Activated T-helper 1 cell treated with anti-CD3 and anti-CD28 coated beads, Interleukin-12 subunit alpha, Interleukin-12 subunit beta, Interleukin-2, Interleukin-4 antibody, amounts not matched to agents 30 ng/mL and 10 ng/mL and 1 ng/mL, durations not matched to agents 14 hours and 24 hours and 36 hours (primary cell): ENCODE measurements at regions not wholly inside any gene's neighbourhood (a gene's known extent, or its start where the extent isn't known, plus 50 kb on each side); places are given as distances from the start of the nearest gene placed in this dataset.

Experiments used
- DNase-seq: peaks from one replicate; pipeline ENCODE4 v3.0.0; 2021; ENCODE audit warnings: low spot score
- H3K27ac Mint-ChIP-seq: one replicate; pipeline ENCODE4 v1.8.0; 2021; ENCODE audit warnings: mild to moderate bottlenecking, mixed read lengths
- H3K27me3 Mint-ChIP-seq: one replicate; pipeline ENCODE4 v1.8.0; 2022; ENCODE audit warnings: mild to moderate bottlenecking, moderate library complexity, mixed read lengths; ENCODE audit not compliant: insufficient read depth
- H3K36me3 Mint-ChIP-seq: one replicate; pipeline ENCODE4 v1.8.0; 2021; ENCODE audit warnings: low read depth, mixed read lengths
- H3K4me1 Mint-ChIP-seq: one replicate; pipeline ENCODE4 v1.8.0; 2021; ENCODE audit warnings: low read depth, mixed read lengths
- H3K4me3 Mint-ChIP-seq: one replicate; pipeline ENCODE4 v1.8.0; 2021; ENCODE audit warnings: mild to moderate bottlenecking, moderate library complexity, mixed read lengths
- H3K9me3 Mint-ChIP-seq: one replicate; pipeline ENCODE4 v1.8.0; 2021; ENCODE audit warnings: mixed read lengths
- intact Hi-C: fragments of 100-400 bp; cut with micrococcal nuclease; formaldehyde crosslinking; loops from one replicate; pipeline ENCODE4 v1.15.1; 2024

DNA sequence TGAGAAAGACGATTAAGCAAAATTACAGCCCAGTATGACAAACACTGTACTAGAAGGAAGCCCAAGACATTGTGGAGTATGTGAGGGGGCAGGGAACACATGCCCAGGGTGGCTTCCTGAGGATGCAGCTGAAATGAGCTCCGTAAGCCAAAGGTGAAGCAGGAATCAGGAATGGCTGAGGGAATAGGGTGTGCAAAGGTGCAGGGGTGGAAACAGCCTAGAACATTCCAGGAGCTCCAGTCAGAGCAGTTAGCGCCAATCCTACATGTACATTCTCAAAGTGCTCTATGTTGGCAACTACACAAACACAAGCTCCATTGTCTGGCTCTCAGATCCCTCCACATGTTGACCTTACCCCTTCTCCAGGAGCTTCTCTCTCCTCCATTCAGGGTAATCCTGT, 257.9 kb downstream of the MAN2A1 start:
- H3K4me3 Mint-ChIP-seq = no peak overlapping the region
- intact Hi-C loops = loop anchor here (2.0 kb wide), 1 partner anchor 15 kb away; no protein-coding TSS in a partner anchor

GRCh38 chr5:109950634-109951033, 260.9 kb downstream of the MAN2A1 start:
- Mint-ChIP-seq H3K36me3 (peaks cover 3% of the 10 kb centered on the region), H3K27ac (no peak overlapping the region), H3K4me1 (peaks cover 13% of the 10 kb centered on the region), H3K9me3 (no peaks in the 10 kb centered on the region), H3K4me3 (no peak overlapping the region), H3K27me3 (no peaks in the 10 kb centered on the region)
- intact Hi-C loops = no loop called here
- DNase-seq = no peak

More for the DNA sequence above, 257.9 kb downstream of the MAN2A1 start:
- Mint-ChIP-seq H3K36me3 (peaks cover 3% of the 10 kb centered on the region), H3K27me3 (no peaks in the 10 kb centered on the region), H3K4me1 (peaks cover 31% of the 10 kb centered on the region), H3K27ac (no peak overlapping the region), H3K9me3 (no peaks in the 10 kb centered on the region)
- no peak for DNase-seq

GRCh38 chr5:109951348-109951747, 261.6 kb downstream of the MAN2A1 start:
- Mint-ChIP-seq H3K36me3 (no peaks in the 10 kb centered on the region), H3K27ac (no peak overlapping the region), H3K27me3 (no peaks in the 10 kb centered on the region), H3K4me1 (peaks cover 7% of the 10 kb centered on the region), H3K9me3 (no peaks in the 10 kb centered on the region), H3K4me3 (no peak overlapping the region)
- intact Hi-C loops = no loop called here
- DNase-seq = no peak

GRCh38 chr5:109951758-109952157, 262.0 kb downstream of the MAN2A1 start:
- intact Hi-C loops = no loop called here
- Mint-ChIP-seq H3K27ac (no peak overlapping the region), H3K9me3 (no peaks in the 10 kb centered on the region), H3K36me3 (no peaks in the 10 kb centered on the region), H3K4me1 (peaks cover 3% of the 10 kb centered on the region), H3K27me3 (no peaks in the 10 kb centered on the region), H3K4me3 (no peak overlapping the region)
- no peak for DNase-seq

- Mint-ChIP-seq H3K4me1 (no peaks in the 10 kb centered on the region), H3K4me3 (no peak overlapping the region), H3K36me3 (no peaks in the 10 kb centered on the region), H3K27ac (no peak overlapping the region), H3K9me3 (no peaks in the 10 kb centered on the region), H3K27me3 (no peaks in the 10 kb centered on the region)
- no peak for DNase-seq
- intact Hi-C loops = no loop called here
Observed at GRCh38 chr5:109953761-109954160, 264.0 kb downstream of the MAN2A1 start.

- H3K36me3 Mint-ChIP-seq = no peaks in the 10 kb centered on the region
- no peak overlapping the region for H3K4me3 Mint-ChIP-seq
- intact Hi-C loops = no loop called here
- H3K27ac Mint-ChIP-seq = no peak overlapping the region
- no peaks in the 10 kb centered on the region for H3K9me3 Mint-ChIP-seq
- no peaks in the 10 kb centered on the region for H3K4me1 Mint-ChIP-seq
- DNase-seq = no peak
- no peaks in the 10 kb centered on the region for H3K27me3 Mint-ChIP-seq
Observed at GRCh38 chr5:109956884-109957283, 267.2 kb downstream of the MAN2A1 start.

- Mint-ChIP-seq H3K4me1 (peaks cover 6% of the 10 kb centered on the region), H3K27me3 (no peaks in the 10 kb centered on the region), H3K27ac (no peak overlapping the region), H3K4me3 (no peak overlapping the region), H3K9me3 (no peaks in the 10 kb centered on the region), H3K36me3 (no peaks in the 10 kb centered on the region)
- DNase-seq = no peak
- intact Hi-C loops = no loop called here
Observed at GRCh38 chr5:109958082-109958481, 268.4 kb downstream of the MAN2A1 start.

DNA sequence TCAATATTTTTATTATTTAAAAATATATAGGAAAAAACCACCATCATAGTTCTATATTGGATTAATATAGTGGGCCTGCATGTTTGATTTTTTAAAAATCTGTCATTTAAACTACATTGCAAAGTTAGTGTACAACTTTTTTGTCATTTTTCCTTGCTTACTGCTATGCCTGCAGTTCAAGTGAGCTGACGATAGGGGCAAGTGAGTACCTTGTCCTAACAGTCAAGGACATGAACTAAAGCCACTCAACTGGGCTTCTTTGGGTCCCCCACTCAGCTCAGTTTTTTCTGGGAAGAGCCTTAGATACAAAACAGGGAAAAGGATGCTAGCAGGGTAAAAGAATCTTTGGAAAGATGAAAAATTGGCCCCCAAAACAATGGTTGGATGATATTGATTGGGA, 269.9 kb downstream of the MAN2A1 start:
- Mint-ChIP-seq H3K27me3 (no peaks in the 10 kb centered on the region), H3K9me3 (no peaks in the 10 kb centered on the region), H3K36me3 (no peaks in the 10 kb centered on the region), H3K4me1 (peaks cover 11% of the 10 kb centered on the region), H3K27ac (no peak overlapping the region), H3K4me3 (no peak overlapping the region)
- DNase-seq = no peak
- intact Hi-C loops = loop anchor here (10.0 kb wide), 1 partner anchor 1575 kb away; the partner anchor contains the start of gene FBXL17

DNA sequence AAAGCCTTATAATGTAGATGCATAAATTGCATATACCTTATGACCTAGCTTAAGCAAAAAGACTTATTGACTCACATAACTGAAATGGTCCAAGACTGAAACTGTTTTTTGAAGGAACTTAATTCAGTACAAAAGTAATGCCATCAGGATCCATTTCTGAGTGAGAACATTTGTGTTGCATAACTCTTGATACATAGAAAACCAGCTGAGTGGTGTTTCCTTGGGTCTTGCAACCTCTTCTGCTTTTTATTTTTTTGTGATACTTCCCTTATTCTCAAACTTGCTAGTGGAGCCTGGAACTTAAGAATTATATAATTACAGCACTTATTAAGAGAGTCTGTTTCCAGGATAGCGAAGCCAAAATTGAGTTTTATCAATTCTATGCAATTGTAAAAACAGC, 272.0 kb downstream of the MAN2A1 start:
- Mint-ChIP-seq H3K9me3 (peaks cover 5% of the 10 kb centered on the region), H3K4me3 (no peak overlapping the region), H3K27me3 (no peaks in the 10 kb centered on the region), H3K36me3 (no peaks in the 10 kb centered on the region), H3K4me1 (peaks cover 21% of the 10 kb centered on the region), H3K27ac (no peak overlapping the region)
- intact Hi-C loops = loop anchor here (2.0 to 10.0 kb wide), 3 partner anchors 13 to 1577 kb away; partner anchors contain the start of gene FBXL17
- DNase-seq = no peak

DNA sequence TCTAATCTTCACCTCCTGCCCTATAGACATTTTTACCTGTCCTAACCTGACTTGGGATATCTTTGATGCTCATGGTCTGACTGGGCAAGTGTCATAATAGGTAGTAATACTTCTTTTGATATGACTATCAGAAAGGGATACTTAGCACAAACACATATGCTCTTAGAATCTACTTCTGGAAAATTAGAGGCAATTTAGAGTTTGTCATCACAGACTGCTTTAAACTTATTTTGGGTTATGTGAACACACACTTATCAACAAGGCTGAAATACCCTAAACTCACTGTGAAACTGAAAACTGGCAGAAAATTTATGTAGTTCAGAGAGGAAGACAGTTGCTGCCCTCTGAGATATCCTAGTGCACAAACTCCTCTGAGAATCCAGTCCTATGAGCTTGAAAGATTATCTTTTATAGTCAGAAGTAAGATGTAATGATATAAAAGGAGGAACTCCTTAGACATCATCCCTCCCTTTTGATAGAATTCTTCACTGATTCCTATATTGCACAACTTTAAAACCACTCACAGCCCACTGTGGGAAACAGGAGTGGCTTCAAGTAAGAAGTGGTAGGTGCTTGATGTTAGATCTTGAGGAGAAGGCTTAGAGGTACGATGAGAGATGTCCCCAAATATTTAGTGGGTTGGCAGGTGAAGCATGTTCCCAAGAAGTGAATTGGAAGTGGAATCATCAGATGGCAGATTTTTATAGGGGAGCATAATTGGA, 273.3 kb downstream of the MAN2A1 start:
- Mint-ChIP-seq H3K27ac (no peak overlapping the region), H3K27me3 (no peaks in the 10 kb centered on the region), H3K4me3 (no peak overlapping the region), H3K36me3 (no peaks in the 10 kb centered on the region), H3K9me3 (peaks cover 5% of the 10 kb centered on the region), H3K4me1 (peaks cover 21% of the 10 kb centered on the region)
- DNase-seq = no peak
- intact Hi-C loops = loop anchor here (1.0 to 10.0 kb wide), 4 partner anchors 14 to 1578 kb away; partner anchors contain the start of gene FBXL17

- H3K27me3 Mint-ChIP-seq = no peaks in the 10 kb centered on the region
- no peak overlapping the region for H3K4me3 Mint-ChIP-seq
- H3K9me3 Mint-ChIP-seq = peaks cover 5% of the 10 kb centered on the region
- no peak for DNase-seq
- H3K36me3 Mint-ChIP-seq = no peaks in the 10 kb centered on the region
- intact Hi-C loops = loop anchor here (10.0 kb wide), 1 partner anchor 1579 kb away; the partner anchor contains the start of gene FBXL17
- peak overlapping the region; percentile 19 for H3K27ac Mint-ChIP-seq
- H3K4me1 Mint-ChIP-seq = peaks cover 21% of the 10 kb centered on the region
Observed at GRCh38 chr5:109964136-109964535, 274.4 kb downstream of the MAN2A1 start.

DNA sequence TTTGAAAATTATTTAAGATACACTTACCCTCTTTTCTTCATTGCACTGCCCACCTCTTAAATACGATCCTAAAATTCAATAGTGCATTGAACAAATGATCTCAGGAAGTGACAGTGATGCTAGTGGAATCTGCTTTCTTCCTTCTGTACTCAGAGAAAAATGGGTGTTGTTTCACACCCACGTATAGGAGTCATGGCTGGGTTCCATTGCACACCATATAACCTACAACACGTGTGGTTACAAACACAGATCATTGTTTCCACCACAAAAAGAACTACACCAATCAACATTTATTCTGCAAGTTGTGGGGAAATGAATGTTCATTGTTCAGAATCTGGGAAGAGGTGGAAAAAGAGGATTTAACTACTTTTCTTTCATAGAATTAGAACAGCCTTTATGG, 275.9 kb downstream of the MAN2A1 start:
- Mint-ChIP-seq H3K27me3 (peaks cover 2% of the 10 kb centered on the region), H3K27ac (peak overlapping the region; percentile 53), H3K9me3 (peaks cover 5% of the 10 kb centered on the region), H3K36me3 (no peaks in the 10 kb centered on the region), H3K4me3 (no peak overlapping the region), H3K4me1 (peaks cover 21% of the 10 kb centered on the region)
- no peak for DNase-seq
- intact Hi-C loops = loop anchor here (1.0 to 10.0 kb wide), 3 partner anchors 103 to 1581 kb away; partner anchors contain the start of genes FBXL17 and MAN2A1

DNA sequence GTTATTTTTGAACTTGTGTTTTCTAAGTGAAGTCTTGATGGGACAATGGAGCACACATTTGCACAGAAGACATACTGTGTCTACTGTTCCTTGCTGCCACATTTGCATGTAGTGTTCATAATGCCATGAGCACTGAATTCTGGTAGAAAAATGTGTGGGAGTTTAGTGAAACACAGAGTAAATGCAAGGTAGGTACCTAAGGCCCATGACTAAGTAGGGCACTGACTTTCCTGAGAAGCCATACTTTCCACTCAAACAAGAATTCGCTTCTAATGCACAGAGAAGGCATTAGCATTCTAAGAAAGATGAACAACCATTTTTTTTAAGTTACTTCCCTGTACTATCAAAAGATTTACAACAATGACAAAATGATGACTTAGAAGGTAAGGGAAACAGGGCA, 282.2 kb downstream of the MAN2A1 start:
- intact Hi-C loops = no loop called here
- Mint-ChIP-seq H3K4me1 (no peaks in the 10 kb centered on the region), H3K4me3 (no peak overlapping the region), H3K36me3 (no peaks in the 10 kb centered on the region), H3K27me3 (peaks cover 2% of the 10 kb centered on the region), H3K9me3 (peaks cover 4% of the 10 kb centered on the region), H3K27ac (no peak overlapping the region)
- no peak for DNase-seq
